GM18870 (cell line): ENCODE measurements at regions not wholly inside any gene's neighbourhood (a gene's known extent, or its start where the extent isn't known, plus 50 kb on each side); places are given as distances from the start of the nearest gene placed in this dataset.
A peak's percentile ranks its signal among the peaks of the same experiment; 100 is the strongest.
"Not testable (repeated sequence)": the region's sequence is repeated elsewhere in the genome, so short reads cannot be mapped to it uniquely, and the experiment has no call there.

ENCODE experiments used
- ATAC-seq: cut with Tn5 transposase; IDR thresholded peaks from one replicate; pipeline ENCODE4 v1.9.1; 2021; ENCODE audit warnings: moderate library complexity; ENCODE audit not compliant: unreplicated experiment

- ATAC-seq, result no peak
These were observed 601.4 kb upstream of the ACTRT1 start for GRCh38 chrX:128653524-128654060.

DNA sequence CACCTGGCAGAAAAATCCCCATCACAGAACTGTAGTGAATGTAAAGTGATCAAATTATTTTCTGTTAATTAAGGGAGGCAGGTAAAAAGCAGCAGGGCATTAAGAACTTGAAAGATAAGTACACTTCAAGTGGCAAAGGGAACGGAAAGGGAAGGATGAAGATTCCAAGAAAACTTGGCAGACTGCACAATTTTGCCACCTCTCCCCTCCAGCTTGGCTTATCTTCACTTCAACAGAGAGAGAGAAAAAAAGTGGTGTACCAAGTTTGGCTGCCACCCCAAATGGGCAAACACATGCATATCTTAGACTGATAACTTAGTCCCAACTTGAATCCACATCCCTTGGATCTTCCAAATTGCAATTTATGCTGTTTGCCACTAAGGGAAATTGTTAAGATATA is 598.1 kb upstream of the ACTRT1 start:
- no peak for ATAC-seq

- ATAC-seq, result no peak
These were observed 582.6 kb upstream of the ACTRT1 start for GRCh38 chrX:128634754-128635153.

- no peak for ATAC-seq
These were observed 571.2 kb upstream of the ACTRT1 start for GRCh38 chrX:128623361-128623760.

DNA sequence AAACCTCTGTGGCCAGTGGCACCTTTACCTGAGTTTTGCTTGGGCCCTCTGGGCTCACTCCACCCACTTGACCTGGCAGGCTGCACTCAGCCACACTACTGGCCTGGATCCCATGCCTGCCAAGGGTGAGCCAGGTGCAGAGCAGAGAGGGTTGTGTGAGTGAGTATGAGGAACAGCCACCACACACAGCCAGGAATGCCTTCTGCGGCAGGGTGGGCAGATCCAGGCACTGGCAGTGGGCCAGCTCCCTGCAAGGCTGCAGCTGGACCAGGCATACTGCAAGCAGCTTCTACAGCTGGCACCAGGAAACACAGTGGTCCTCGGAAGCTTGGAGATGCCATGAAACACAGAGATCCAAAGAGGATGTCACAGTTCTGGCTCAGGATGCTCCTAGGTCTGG is 570.1 kb upstream of the ACTRT1 start:
- ATAC-seq, result no peak

DNA sequence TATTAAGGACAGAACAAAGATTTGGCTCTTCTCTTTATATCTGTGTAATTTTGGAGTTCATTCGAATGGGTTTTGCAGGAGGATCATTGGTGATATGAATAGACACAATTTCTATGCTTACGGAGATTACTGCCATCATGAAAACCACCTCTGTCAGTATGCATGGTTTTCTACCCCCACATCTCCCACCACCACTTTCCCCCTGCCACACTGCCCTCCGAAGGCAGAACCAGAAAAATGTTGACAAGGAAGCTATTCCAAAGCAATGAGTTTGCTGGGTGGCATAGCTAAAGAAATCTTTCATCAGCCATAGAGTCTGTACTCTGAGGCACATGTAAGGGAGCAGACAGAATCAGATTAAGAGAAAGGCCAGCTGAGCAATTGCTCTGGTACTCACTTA is 567.3 kb upstream of the ACTRT1 start:
- no peak for ATAC-seq

GRCh38 chrX:128616933-128617332 is 564.7 kb upstream of the ACTRT1 start:
- ATAC-seq, result no peak

DNA sequence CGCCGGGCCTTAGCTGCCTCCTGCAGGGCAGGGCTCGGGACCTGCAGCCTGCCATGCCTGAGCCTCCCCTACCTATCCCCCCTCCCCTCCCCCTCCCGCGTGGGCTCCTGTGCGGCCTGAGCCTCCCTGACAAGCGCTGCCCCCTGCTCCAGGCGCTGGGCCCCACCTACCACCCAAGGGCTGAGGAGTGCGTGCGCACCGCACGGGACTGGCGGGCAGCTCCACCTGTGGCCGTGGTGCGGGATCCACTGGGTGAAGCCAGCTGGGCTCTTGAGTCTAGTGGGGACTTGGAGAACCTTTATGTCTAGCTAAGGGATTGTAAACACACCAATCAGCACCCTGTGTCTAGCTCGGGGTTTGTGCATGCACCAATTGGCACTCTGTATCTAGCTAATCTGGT is 554.6 kb upstream of the ACTRT1 start:
- not testable (repeated sequence) for ATAC-seq

- not testable (repeated sequence) for ATAC-seq
These were observed 554.2 kb upstream of the ACTRT1 start for GRCh38 chrX:128606357-128606756.

DNA sequence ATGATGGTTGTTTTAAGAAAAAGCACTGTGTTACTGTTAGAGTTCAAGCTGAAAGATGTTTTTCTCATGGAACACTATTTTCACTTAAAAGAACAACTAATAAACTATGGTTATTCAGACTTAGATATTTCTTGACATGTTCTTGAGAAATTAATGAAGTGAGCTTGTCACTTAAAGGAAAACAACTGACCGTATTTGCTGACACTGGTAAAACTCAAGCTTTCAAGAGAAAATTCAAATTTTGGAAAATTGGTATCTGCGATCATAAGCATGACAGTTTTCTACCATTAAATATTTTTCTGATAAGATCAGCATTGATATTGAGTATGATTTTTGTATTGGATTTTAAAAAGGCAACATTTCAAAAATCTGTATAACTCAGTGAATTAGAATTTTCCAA is 549.5 kb upstream of the ACTRT1 start:
- no peak for ATAC-seq

DNA sequence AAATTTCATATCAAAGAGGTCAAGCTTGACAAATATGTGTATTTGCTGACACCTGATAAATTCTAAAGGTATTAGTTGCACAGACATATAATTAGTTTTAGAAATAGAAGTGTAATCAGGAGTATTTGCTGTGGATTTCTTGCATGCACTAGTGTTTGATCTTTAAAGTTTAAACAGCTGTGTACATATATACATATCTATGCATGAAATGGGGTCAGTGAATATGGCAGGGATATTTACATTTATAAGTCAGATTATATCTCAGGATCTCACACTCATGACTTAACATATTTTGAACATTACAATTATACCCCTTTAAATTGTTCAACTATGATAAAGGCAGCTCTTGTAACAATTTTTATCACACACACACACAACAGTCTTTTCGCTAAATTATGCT is 547.4 kb upstream of the ACTRT1 start:
- ATAC-seq, result no peak

- ATAC-seq, result no peak
These were observed 529.8 kb upstream of the ACTRT1 start for GRCh38 chrX:128582036-128582435.

- no peak for ATAC-seq
These were observed 529.4 kb upstream of the ACTRT1 start for GRCh38 chrX:128581615-128582014.

DNA sequence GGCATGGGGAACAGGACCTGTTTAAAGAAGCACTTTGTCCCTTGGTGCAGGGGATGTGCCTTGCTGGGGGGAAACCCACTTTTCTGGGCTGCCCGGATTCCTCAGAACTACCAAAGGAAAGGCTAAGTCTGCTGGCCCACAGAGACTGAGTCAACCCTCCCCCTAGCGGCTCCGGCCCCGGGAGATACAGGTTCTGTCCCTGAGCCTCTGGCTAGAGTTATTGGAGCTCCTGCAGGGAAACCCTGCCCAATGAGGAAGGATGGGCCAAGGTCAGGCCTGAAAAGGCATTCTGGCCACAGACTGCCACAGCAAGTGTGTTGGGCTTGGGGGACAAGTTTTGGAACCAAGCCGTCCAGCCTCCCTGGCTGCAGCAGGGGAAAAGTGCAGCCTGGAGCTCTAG is 490.9 kb upstream of the ACTRT1 start:
- ATAC-seq, result no peak

- ATAC-seq, result peak; percentile 87
These were observed 466.3 kb upstream of the ACTRT1 start for GRCh38 chrX:128518508-128518907.

- ATAC-seq, result no peak
These were observed 465.5 kb upstream of the ACTRT1 start for GRCh38 chrX:128517691-128518090.

GRCh38 chrX:128504496-128504895 is 452.3 kb upstream of the ACTRT1 start:
- no peak for ATAC-seq

GRCh38 chrX:128464116-128464515 is 411.9 kb upstream of the ACTRT1 start:
- ATAC-seq, result no peak

GRCh38 chrX:128460835-128461234 is 408.6 kb upstream of the ACTRT1 start:
- no peak for ATAC-seq

DNA sequence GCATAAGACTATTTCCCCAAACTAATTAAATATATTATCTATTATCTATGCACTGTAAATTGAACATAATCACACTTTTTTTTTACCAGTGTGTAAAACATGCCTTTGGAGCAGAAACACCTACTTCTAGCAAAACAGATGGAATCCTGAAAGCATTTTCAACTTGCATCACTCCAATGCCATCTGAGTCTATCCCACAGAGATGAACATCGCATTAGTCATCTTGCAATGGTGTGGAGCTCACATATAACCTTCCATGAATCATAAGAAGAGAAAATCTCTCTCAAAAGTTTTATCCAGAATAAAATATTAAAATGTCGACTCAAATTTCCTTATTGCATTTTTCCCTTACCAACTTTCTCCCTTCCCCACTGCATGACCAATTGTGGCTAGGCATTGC is 406.7 kb upstream of the ACTRT1 start:
- no peak for ATAC-seq

- no peak for ATAC-seq
These were observed 405.5 kb upstream of the ACTRT1 start for GRCh38 chrX:128457674-128458073.

DNA sequence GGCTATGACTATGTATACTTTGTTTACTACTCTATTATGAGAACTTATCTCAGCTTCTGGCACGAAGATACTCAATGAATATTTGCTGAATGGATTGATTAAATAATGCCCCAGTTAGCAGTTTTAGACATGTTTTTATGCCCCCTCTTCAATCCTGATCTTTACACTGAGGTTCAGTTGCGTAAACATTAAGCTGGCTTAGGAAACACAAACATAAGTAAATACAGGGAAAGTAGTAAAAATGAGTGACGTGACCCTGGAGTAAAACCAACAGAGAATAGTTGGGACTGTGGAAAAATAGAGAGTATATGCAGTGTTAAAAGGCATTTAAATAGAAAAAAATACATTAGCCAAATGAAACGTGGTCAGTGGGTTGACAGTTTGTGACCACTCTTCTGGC is 387.0 kb upstream of the ACTRT1 start:
- ATAC-seq, result no peak

DNA sequence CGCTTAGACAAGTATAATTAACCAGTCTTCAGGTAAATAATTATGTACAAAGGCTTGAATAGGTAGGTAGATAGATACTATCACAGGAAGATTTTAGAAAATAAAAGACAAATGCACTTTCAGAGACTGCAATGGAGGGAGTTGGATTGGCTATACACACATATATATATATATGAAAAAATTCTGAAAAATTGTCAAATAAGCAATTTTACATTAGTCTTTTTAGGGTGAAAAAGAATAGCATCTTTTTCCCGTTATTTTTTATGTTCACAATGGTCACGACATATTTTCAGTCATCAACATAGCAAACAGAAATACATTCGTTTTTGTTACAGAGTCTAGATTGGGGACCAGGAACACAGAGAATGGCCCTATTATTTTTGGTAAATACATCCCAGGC is 385.9 kb upstream of the ACTRT1 start:
- no peak for ATAC-seq
